HG02973 (cell line): ENCODE measurements at regions not wholly inside any gene's neighbourhood (a gene's known extent, or its start where the extent isn't known, plus 50 kb on each side); places are given as distances from the start of the nearest gene placed in this dataset.
"Not testable (repeated sequence)": the region's sequence is repeated elsewhere in the genome, so short reads cannot be mapped to it uniquely, and the experiment has no call there.

Experiments
- ATAC-seq: cut with Tn5 transposase; IDR thresholded peaks from one replicate; pipeline ENCODE4 v1.9.1; 2021; ENCODE audit warnings: moderate library complexity; ENCODE audit not compliant: unreplicated experiment

DNA sequence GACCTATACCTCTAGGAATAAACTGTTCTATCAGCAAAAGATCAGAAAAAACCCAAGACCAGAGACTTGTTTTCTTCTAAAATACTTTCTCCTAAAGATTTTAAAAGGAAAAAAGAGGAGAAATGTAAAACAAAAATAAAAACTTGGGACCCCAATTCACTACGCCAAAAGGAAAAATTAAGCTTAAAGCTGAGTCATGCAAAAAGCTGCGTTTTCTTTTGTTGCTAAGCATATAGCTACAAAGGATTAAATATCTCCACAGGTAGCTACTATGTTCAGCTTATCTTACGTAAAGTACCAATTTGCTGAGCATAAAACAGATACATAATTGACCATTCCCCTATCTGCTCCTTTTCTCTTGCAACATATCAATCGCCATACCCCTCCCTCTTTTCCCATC lies 950.0 kb upstream of the NXPH2 start:
- ATAC-seq = no peak

DNA sequence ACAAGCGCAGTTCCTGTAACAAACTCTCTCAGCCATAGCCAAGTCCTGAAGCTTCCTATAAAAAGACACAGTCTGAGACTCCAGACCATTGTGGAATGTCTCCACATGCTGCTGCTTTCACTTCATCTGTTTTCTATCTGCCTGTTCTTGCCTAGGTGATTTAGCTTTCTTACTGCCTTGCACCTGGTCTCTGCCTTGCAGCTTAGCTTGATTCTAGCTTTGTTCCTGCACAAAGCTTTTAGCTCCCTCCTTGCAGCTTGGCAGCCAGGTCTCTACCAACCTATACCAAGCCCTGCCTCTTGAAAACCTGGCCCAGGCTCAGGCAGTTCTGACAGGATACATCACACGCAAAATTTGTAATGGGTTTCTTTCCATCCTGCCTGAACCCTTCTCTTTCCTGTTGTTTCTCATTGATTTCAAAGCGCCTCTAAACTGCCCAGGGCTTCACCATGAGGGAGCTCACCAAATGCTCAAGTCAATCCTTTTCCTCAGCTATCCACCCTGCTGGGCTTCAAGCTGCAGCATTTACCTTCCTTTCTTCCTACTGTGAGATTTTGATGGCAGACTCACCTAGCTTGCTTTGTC lies 941.3 kb upstream of the NXPH2 start:
- no peak for ATAC-seq

DNA sequence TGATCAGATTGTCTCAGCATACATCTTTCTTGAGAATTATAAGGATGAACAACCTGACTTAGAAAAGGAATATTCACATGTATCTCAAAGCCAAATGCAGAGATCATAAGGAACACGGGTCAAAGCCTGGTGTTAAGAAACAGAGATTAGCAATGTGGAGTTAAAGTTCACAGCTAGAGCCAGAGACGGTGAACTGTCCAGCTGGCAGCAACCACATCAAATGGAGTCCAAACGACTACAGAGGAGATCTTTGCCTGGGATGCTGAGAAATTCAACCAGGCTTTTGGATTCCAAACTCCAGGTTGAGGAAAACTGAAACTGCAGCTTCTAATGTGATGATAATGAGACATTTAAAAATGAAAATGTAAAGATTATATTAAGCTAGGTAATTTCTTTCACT lies 939.9 kb upstream of the NXPH2 start:
- ATAC-seq = no peak

DNA sequence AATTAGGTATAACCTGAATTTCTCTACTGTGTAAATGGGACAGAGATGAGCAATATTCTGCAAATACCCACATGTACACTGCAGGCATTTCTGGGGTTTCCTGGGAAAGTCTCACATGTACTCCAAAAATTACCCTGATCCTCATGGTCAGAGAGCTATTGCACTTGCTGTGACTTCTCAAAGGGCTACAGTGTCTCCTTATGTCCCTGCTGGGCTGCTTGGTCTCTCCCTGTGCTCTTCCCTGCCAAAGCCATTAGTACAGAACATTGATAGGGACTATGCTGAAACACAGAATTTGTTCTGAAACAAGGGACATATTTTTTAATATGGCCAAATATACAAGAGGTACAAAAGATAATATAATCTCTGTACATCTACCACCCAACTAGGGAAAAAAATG lies 924.4 kb upstream of the NXPH2 start:
- ATAC-seq = no peak

DNA sequence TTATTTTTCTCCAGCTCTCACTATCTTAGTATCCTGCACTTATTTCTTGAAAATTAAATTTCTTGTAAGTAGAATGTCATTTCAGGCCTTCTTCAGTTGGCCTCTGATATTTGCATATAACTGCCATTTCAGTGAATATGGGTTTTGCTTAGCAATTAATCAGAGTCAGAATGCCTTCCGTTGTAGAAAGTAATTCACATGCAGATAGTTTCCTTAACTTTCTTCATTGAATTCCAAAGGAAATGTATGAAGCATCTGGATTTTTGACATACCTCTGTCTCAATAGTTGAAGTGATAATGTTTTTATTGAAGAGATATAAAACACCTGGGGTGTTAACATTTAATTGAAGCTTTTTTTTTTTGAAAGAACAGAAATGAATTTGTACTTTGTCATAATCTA lies 914.1 kb upstream of the NXPH2 start:
- no peak for ATAC-seq

DNA sequence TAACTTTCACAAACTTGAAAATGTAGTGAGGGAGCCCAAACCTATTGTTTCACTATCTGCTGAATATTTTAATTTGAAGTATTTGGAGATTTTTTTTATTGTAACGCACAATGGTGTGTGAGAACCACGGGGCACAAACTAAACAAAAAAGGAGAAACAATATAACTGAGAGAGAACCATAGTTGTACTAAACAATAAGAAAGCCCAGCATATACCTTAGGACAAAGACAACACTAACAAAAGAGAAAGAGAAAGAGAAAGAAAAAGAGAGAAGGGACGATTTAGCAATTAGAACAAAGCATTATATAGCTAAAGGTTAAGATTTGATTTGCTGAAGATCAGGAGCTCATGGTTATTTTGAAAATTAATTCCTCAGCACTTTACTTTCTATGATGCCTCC lies 906.0 kb upstream of the NXPH2 start:
- ATAC-seq = no peak

DNA sequence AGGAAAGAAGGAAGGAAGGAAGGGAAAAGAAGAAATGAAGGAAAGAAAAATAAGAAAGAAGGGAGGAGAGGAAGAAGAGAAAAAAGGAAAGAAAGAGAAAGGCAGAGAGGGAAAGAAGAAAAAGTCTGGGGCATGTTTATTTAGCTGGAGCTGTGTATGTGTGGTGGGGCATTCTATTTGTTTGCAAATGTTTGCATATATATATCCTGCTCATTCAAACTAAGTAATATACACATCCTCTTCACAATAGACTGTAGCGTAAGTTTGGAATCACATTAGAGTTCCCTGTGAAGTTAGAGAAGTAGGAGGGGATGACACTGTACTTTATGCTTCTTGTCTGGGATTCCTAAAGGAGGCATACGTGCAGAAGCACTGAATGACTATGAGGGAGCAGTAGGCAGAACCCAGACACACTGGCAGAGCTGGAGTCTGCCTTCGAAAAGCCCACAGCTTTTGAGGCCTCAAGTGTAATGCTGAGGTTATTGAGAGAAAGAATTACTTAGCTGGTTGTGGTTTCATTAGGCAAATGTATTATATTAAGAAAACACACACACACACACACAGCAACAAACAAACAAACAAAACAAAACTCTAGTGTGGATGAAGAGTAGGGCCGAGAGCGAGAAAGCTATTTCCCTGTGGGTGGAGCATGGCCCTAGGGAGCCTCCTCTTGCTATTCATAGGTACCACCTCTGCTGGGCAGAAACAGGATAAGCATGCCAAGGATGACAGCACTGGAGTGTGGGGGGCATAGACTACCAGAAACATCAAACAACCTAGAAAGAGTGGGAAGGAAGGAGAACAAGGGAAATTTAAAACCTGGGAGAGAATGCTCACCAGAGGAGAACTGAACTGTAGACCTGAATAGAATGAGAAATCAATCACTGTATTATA lies 905.1 kb upstream of the NXPH2 start:
- no peak for ATAC-seq

DNA sequence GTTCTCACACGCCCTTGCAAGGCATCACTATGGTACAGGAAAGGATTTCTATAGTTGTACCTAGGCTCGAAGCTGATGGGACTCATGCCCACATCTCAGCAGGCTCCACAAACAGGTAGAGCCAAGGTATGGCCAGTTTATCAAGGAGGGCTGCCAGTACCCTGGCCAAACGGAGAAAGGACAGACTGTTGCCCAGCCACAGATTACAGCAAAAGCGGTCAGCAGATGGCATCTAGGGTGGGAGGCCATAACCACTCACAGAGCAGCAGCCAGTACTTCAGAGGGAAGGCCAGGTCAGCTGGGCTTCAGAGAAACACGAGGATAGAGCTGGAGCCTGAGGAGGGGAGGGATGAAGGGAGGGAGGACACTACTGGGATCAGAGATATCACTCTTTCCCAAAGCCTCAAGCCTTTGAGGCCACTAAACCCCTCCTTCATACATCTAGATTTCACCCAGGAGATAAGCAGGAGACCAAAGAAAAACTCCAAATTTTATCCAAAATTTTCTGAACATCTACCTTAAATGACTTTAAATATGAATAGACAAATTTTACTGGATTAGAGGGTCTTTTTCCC lies 904.2 kb upstream of the NXPH2 start:
- no peak for ATAC-seq

DNA sequence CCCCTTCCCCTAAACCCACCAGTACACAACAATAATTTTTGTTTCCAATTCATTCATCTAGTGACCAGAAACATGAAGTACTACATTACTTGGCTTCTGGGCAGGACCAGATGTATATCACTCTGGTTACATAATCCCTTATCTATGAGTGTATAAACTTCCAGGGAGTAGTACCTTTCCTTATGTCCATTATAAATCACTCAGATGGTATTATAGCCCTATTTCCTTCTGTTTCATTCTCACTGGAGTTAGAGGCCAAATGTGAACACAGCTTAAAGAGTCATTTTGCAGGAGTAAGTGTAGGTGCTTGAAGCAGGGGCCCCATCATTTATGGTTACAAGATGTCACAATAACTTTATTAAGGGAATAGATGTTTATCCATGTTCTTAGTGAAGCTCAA lies 894.4 kb upstream of the NXPH2 start:
- no peak for ATAC-seq

DNA sequence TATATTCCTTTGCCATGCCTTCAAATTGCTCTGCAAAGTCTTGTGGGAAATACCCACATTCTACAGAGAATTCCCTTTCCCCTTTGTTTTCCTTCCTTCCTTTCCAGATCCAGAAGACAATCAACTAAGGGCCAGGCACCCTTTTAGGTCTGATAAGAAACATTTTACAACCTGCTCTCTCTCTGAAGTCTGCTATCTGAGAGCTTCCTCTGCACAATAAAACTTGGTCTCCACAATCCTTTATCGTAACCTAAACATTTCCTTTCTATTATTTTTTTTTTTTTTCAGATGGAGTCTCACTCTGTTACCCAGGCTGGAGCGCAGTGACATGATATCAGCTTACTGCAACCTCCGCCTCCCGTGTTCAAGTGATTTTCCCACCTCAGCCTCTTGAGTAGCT lies 893.3 kb upstream of the NXPH2 start:
- not testable (repeated sequence) for ATAC-seq

DNA sequence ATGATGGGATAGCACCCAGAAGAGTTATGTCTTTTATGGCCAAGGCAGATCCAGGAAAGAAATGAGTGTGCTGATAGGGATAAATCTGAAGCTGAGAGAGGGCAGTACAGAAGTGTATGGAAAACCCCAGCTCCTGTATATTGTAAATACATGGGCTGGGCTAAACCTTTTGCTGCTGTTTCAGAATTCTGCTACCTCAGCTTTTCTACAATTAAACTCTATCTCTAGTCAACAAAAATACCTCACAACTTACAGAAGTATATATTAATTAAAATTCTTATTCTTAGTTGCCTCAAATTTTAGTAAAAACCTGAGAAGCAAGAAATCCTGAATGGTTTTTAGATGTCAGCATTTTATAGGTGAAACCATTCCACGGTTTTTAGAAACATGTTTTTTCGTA lies 889.5 kb upstream of the NXPH2 start:
- ATAC-seq = no peak

DNA sequence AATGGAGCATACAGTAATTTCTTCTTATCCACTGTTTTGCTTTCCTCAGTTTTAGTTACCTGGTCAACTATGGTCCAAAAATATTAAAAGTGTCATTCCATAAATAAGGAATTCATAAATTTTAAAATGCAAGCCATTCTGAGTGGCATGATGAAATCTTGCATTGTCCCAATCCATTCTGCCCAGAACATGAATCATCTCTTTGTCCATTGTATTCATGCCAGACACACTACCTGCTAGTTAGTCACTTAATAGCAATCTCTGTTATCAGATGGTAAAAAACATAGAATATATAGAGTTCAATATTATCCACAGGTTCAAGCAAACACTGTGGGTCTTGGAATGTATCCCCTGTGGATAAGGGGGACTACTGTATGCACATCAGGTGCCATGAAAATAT lies 872.2 kb upstream of the NXPH2 start:
- no peak for ATAC-seq

DNA sequence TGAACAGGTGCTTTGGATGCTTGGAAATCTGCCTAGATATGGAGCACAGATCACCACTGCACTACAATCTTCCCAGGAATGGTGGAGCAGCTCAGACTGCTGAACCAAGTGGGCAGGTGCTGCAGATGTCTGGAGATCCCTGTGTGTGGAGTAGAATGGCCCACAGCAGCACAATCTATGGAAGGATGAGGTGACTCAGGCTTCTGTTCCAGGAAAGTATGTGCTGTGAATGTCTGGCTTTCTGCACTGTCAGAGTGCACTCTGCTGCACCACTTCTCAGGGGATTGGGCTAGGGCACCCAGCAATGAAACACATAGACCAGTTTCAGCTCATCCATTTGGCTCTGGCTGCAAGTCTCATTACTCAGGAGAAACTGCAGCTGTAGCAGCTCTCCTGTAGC lies 865.4 kb upstream of the NXPH2 start:
- no peak for ATAC-seq

DNA sequence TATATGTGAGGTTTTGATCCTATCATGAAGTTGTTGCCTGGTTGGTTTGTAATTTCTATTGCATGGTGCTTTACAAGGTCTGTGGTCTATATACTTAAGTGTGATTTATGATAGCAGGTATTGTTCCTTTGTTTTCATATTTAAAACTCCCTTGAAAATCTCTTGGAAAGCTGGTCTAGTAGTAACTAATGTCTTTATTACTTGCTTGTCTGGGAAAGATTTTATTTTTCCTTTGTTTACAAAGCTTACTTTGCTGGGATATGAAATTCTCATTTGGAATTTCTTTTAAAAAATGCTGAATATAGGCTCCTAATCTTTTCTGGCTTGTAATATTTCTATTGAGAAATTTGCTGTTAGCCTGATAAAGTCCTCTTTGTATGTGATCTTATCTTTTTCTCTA lies 862.9 kb upstream of the NXPH2 start:
- no peak for ATAC-seq

DNA sequence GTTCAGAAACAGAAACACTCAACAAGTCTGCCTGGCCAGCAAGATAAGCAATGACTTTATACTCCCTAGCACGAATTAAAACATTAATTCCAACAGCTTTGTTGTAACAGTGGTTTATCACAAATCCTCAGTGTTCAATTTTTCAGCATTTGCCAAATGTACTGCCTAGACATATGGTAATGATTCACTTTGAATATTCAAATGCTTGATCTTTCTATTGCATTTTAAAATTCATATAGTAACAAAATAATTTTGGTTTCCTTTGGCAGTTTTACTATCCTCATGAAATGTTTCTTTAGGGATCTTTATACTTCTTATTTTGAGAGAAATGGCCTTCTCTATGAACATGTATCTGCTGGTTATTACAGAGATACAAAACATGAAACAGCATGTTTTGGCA lies 851.8 kb upstream of the NXPH2 start:
- no peak for ATAC-seq

DNA sequence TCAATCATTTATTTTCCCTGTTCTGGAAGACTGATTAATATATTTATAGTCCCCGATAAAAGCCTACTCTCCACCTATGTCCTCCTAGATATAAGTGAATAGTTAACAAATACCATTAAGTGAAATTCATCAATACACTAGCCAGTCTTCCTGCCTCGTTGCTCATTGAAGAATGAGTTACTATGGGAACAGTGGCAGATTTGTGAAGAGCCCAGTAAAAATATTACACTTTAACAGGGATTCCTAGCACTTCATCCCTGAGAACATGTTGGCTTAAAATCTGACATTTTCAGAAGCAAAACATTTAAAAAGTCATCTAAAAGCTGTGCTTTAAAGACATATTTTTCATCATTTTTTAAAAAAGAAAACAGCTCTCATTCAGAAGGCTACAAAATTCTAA lies 848.7 kb upstream of the NXPH2 start:
- no peak for ATAC-seq

DNA sequence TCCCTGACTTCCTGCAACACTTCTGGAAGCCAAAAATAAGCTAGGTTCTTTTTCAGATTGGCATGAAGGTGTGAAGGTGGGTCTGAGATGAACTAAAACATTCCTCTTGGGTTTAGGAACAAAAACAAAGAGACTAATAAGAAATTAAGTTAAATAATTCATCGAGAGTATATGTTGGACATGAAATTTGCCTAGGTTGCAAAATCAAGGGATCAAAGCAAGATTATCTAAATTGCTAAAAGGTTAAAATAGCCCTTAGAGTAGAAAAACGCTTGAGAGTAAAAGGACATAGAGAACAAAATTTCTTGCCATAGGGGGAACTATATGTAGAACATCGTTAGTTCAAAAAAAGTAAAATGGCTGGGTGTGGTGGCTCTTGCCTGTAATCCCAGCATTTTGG lies 845.9 kb upstream of the NXPH2 start:
- ATAC-seq = no peak

DNA sequence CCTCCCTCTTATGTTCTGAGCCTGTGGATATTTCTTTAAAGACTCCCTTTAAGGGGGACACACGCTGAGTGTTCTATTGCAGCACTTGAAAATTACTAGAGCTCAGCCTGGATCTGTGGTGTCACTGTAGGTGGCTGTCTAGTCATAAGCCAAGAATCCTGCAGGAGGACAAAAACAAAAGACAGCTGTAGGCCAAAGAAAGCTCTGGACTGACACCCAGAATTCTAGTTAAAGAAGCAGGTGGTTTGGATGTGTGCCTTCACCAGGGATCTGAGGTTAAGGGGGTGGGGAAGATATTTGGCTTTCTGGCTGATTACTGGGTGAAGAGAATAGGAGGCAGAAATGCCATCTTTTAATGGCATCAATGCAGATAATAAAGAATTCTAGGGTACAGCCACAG lies 842.5 kb upstream of the NXPH2 start:
- no peak for ATAC-seq

DNA sequence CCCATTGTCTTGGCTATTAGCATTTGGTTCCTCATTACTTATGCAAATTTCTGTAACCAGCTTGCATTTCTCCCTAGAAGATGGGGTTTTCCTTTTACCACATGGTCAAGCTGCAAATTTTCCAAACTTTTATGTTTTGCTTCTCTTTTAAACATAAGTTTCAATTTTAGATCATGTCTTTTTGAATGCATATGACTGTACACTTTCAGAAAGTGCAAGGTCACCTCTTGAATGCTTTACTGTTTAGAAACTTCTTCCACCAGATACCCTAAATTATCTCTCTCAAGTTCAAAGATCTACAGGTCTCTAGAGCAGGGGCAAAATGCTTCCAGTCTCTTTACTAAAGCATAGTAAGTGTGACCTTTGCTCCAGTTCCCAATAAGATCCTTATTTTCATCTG lies 837.6 kb upstream of the NXPH2 start:
- ATAC-seq = no peak

DNA sequence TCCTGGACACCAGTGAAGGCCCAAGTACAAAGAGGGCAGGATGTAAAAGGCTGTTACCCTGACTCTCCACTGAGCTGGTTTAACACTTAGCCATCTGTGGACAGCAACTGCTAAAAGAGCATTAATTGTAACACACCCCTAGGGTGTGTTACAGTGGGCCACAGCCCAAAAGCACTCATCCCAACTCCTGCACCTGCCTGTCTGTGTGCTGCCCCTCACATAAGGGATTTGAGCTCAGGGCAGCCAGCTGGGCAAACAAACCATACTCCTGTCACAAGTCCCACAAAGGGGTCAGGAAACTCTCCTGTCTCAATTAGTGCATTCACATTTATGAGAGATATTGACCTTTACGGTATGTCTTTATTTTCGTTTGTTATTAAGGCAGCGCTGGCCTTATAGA lies 833.1 kb upstream of the NXPH2 start:
- no peak for ATAC-seq

DNA sequence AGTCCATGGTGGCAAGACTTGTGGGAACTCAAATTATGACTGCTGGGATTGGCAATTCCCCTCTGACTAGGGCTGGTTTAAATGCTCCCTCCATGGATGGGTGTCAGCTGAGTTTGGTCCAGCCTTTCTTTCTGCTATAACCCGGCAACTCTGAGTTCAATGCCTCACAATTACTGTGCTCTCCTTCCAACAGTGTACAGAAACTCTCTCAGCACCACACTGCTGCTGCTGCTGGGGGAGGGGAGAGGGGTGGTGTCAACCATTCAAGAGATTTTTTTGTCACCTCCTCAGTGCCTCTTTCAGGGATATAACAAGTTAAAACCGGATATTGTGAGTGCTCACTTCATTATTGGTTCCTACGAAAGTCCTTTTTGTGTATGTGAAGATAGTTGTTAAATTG lies 830.3 kb upstream of the NXPH2 start:
- ATAC-seq = no peak

DNA sequence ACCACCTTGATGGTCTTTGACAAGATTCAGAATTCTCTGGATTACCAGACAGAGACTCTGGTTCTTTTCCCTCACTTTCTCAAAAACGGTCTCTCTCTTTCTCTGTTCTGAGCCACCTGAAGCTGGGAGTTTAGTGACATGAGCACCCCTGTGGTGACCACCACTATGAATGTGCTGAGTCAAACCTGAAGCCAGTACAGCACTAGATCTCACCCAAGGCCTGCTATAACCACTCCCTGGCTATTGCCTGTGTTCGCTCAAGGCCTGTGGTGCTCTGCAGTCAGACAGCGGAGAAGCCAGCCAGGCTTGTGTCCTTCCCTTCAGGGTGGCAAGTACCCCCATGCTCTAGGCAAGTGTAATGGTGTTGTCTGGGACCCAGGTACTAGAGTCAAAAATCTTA lies 828.9 kb upstream of the NXPH2 start:
- no peak for ATAC-seq
